ENCODE measurements at regions not wholly inside any gene's neighbourhood (a gene's known extent, or its start where the extent isn't known, plus 50 kb on each side); places are given as distances from the start of the nearest gene placed in this dataset.

DNA sequence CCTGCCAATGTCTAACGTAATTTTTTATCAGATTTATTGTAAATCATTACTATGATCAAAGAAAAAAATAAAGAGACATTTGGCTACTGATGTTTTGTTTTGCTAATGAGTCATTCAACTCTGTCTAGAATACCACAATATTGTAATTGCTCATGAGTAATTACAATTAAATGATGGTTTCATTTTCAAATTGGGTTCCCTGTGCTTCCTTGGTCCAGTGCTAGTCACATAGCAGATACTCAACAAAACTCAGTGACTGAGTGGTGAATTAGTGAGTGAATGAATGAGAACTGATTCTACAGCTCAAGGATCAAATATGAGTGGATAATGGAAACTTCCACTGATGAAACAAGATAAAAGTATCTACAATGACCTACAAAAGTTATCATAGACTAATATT lies 304.7 kb downstream of the POU4F1 start:
- no peak overlapping the region for H3K4me3 ChIP-seq (ENCODE audit: low read depth, low read length)
- TF ChIP-seq, protein P1, sequence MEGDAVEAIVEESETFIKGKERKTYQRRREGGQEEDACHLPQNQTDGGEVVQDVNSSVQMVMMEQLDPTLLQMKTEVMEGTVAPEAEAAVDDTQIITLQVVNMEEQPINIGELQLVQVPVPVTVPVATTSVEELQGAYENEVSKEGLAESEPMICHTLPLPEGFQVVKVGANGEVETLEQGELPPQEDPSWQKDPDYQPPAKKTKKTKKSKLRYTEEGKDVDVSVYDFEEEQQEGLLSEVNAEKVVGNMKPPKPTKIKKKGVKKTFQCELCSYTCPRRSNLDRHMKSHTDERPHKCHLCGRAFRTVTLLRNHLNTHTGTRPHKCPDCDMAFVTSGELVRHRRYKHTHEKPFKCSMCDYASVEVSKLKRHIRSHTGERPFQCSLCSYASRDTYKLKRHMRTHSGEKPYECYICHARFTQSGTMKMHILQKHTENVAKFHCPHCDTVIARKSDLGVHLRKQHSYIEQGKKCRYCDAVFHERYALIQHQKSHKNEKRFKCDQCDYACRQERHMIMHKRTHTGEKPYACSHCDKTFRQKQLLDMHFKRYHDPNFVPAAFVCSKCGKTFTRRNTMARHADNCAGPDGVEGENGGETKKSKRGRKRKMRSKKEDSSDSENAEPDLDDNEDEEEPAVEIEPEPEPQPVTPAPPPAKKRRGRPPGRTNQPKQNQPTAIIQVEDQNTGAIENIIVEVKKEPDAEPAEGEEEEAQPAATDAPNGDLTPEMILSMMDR (IDR thresholded peaks at IDR 0.05; ENCODE audit: low read depth, low read length), result no peak

DNA sequence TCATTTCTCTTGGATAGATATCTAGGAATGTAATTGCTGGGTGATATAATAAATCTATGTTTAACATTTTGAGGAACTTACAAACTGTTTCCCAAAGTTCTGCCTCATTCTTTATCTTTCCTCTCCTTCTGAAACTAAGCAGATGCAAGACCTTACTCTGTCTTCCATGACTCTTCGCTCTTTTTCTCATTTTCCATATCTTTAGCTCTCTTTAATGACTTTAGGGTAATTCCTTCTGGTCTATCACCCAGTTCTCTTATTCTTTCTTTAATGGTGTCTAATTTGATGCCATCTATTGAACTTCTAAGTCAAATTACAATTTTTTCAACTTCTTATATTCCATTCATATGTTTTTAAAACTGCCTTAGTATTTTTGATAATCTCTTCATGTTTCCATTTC lies 316.6 kb downstream of the POU4F1 start:
- no peak overlapping the region for H3K4me3 ChIP-seq (ENCODE audit: low read depth, low read length)
- TF ChIP-seq, protein P1 (IDR thresholded peaks at IDR 0.05; ENCODE audit: low read depth, low read length), result no peak

DNA sequence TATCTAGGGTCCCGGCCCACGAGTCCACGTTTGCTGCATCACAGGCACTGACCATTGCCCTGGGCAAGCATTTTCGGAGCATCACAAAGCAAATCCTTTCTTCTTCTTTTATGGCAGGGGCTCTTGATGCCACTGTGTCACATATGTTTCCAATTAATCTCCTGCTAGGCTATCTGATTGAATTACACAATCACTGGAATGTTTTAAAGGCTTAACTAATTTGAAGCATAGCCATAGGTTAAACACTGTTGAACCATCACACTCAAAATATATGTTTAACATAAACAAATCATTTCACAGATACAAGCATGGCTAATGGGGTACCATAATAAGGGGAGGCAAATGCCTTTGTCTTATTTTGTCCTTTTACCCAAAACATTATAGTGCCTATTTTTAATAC lies 338.3 kb downstream of the POU4F1 start:
- TF ChIP-seq, protein P1 (IDR thresholded peaks at IDR 0.05; ENCODE audit: low read depth, low read length), result no peak

DNA sequence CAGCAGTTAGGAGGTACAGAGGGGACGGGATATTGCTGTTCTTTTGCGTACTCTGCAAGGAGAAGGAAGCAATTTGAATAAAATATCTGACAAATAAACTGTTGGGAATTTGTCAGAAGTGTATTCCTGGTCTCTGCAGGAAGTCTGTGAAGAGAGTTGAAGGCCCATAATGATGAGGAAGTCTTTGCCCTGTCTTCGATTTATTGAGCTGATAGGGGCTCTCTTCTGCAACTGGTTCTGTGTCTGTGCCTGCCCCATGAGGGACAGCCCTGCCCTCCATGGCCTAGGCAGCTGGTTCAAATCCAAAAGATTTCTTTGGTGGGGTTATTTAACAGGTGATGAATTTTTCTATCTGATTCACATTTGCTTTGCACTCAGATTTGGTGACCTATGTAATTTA lies 339.7 kb upstream of the EDNRB start:
- TF ChIP-seq, protein P1 (IDR thresholded peaks at IDR 0.05; ENCODE audit: low read depth, low read length), result no peak
- H3K4me3 ChIP-seq (ENCODE audit: low read depth, low read length), result no peak overlapping the region

More for the DNA sequence above, 338.3 kb downstream of the POU4F1 start:
- H3K4me3 ChIP-seq (ENCODE audit: low read depth, low read length), result no peak overlapping the region

DNA sequence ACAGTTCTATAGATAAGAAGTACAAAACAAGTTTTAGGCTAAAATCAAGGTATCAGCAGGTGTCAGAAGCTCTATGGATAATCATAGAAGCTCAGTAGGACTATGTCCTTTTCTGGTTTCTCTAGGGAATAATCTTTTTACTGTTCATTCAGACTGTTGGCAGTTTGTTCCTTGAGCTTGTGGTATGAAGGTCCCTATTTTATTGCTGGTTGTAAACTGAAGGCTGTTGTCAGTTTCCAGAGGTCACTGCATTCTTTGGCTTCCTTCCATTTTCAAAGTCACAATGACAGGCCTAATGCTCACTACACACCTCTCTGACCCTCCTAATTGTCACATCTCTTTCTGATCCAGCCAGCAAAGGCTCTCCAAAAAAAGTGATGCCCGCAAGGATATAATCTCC lies 337.9 kb upstream of the EDNRB start:
- H3K4me3 ChIP-seq (ENCODE audit: low read depth, low read length), result no peak overlapping the region
- TF ChIP-seq, protein P1 (IDR thresholded peaks at IDR 0.05; ENCODE audit: low read depth, low read length), result no peak

DNA sequence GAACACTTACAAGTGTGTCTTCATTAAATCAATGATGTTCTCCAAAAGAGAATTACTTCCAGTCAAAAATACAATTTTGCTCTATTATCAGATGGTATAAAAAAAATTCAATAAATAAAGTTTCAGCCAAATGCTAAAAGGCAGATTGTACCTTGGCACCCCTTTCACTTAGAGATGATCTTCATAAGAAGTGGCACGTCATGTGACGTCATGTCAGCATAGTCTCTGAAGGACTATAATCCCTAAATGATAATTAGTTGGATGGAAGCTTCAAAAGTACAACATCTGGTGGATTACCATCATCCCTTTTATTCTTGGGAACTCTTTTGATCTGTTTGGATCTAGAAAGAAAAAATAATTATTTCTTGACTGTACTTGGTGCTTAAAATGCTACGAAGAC lies 335.5 kb upstream of the EDNRB start:
- TF ChIP-seq, protein P1 (IDR thresholded peaks at IDR 0.05; ENCODE audit: low read depth, low read length), result no peak
- no peak overlapping the region for H3K4me3 ChIP-seq (ENCODE audit: low read depth, low read length)

DNA sequence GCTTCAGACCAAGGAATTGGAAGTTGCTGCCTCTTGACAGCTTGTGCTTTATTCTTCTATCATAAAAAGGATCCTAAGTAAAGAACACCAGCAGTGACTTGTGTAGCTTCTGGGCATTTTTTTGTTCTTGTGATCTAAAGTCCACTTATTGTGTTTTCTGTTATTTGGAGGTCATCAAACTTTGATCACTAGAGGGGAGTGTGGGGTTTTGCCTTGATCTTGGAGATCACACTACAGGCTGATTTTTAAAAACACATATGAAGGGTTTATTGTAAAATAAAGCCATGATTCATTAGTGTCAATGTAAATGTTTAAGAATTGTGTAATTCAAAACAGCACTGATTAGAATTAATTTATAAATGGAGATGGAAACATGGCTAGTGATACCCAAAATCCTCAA lies 328.7 kb upstream of the EDNRB start:
- no peak overlapping the region for H3K4me3 ChIP-seq (ENCODE audit: low read depth, low read length)
- TF ChIP-seq, protein P1 (IDR thresholded peaks at IDR 0.05; ENCODE audit: low read depth, low read length), result no peak

All from WI38 (cell line).